ENCODE measurements at regions not wholly inside any gene's neighbourhood (a gene's known extent, or its start where the extent isn't known, plus 50 kb on each side); places are given as distances from the start of the nearest gene placed in this dataset.

- no peak for TF ChIP-seq CTCF (conservative IDR thresholded peaks at IDR 0.05; ENCODE audit: low read depth, low read length)
- TF ChIP-seq CEBPB (IDR thresholded peaks at IDR 0.05; ENCODE audit: low read depth, low read length), result no peak
- no peak for TF ChIP-seq POLR2A (IDR thresholded peaks at IDR 0.05; ENCODE audit: low read depth, low read length)
- no peak for TF ChIP-seq BHLHE40 (IDR thresholded peaks at IDR 0.05; ENCODE audit: low read depth, low read length)
- TF ChIP-seq MXI1 (IDR thresholded peaks at IDR 0.05; ENCODE audit: borderline replicate concordance, low read depth, low read length), result no peak
- TF ChIP-seq SMC3 (IDR thresholded peaks at IDR 0.05; ENCODE audit: low read depth, low read length), result no peak
- TF ChIP-seq RAD21 (IDR thresholded peaks at IDR 0.05; ENCODE audit: low read length), result no peak
- TF ChIP-seq RFX5 (IDR thresholded peaks at IDR 0.05; ENCODE audit: low read depth, low read length), result no peak
- TF ChIP-seq MAZ (IDR thresholded peaks at IDR 0.05; ENCODE audit: borderline replicate concordance, low read depth, low read length), result no peak
- TF ChIP-seq, protein P1, sequence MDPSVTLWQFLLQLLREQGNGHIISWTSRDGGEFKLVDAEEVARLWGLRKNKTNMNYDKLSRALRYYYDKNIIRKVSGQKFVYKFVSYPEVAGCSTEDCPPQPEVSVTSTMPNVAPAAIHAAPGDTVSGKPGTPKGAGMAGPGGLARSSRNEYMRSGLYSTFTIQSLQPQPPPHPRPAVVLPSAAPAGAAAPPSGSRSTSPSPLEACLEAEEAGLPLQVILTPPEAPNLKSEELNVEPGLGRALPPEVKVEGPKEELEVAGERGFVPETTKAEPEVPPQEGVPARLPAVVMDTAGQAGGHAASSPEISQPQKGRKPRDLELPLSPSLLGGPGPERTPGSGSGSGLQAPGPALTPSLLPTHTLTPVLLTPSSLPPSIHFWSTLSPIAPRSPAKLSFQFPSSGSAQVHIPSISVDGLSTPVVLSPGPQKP (IDR thresholded peaks at IDR 0.05; ENCODE audit: borderline replicate concordance, low read depth, low read length), result no peak
- TF ChIP-seq USF2 (IDR thresholded peaks at IDR 0.05; ENCODE audit: low read depth, low read length), result no peak
- TF ChIP-seq CHD1 (IDR thresholded peaks at IDR 0.05; ENCODE audit: low read depth, low read length), result no peak
Measured at GRCh38 chr10:59082249-59082648, 94.2 kb upstream of the PHYHIPL start.
